ENCODE measurements at regions not wholly inside any gene's neighbourhood (a gene's known extent, or its start where the extent isn't known, plus 50 kb on each side); places are given as distances from the start of the nearest gene placed in this dataset.

- Mint-ChIP-seq H3K27me3 (ENCODE audit: low read depth) (no peaks in the 10 kb centered on the region), H3K4me1 (no peaks in the 10 kb centered on the region), H3K4me3 (no peak overlapping the region), H3K36me3 (ENCODE audit: low read depth) (no peaks in the 10 kb centered on the region), H3K9me3 (peaks cover 18% of the 10 kb centered on the region), H3K27ac (ENCODE audit: unreplicated experiment) (no peak overlapping the region)
- no peak for DNase-seq (ENCODE audit: low read depth, low spot score)
- TF ChIP-seq CTCF (conservative IDR thresholded peaks at IDR 0.05): no peak
These were observed 388.2 kb downstream of the SPATA31D1 start for GRCh38 chr9:82376677-82377232.

DNA sequence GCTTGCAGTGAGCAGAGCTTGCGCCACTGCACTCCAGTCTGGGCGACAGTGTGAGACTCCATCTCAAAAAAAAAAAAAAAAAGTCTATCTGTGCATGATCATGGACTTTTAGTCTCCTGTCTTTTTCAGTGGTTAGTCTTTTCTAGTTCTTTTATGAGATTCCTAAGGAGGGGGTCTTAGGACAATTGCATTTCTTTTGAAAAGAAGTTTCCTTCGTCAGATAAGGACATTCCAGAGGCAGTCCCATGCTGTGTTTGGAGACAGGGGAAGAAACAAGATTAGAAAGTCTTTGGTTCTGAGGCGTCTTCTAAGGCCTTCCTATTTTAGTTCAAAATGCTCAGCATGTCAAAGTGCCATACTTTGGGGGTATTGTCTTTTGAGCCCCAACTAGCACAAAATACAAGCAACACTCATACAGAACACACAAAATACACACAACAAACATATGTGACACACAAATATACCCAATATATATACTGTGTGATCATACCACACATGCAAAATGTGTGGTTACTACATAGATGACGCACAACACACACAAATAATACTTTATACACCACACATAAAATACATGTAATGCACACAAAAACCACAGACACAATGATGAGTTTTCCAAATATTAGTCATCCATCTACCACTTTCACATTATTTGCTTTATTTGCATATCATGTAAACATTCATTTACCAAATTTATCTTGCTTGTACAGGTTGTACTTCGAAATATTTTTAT is 394.5 kb downstream of the SPATA31D1 start:
- H3K27me3 Mint-ChIP-seq (ENCODE audit: low read depth): no peaks in the 10 kb centered on the region
- H3K36me3 Mint-ChIP-seq (ENCODE audit: low read depth): no peaks in the 10 kb centered on the region
- no peak overlapping the region for H3K4me3 Mint-ChIP-seq
- H3K4me1 Mint-ChIP-seq: peaks cover 3% of the 10 kb centered on the region
- TF ChIP-seq CTCF (conservative IDR thresholded peaks at IDR 0.05): no peak
- DNase-seq (ENCODE audit: low read depth, low spot score): no peak
- peaks cover 14% of the 10 kb centered on the region for H3K9me3 Mint-ChIP-seq
- H3K27ac Mint-ChIP-seq (ENCODE audit: unreplicated experiment): no peak overlapping the region

- H3K4me3 Mint-ChIP-seq: no peak overlapping the region
- peaks cover 3% of the 10 kb centered on the region for H3K4me1 Mint-ChIP-seq
- H3K9me3 Mint-ChIP-seq: peaks cover 6% of the 10 kb centered on the region
- peaks cover 2% of the 10 kb centered on the region for H3K36me3 Mint-ChIP-seq (ENCODE audit: low read depth)
- no peak for TF ChIP-seq CTCF (conservative IDR thresholded peaks at IDR 0.05)
- H3K27ac Mint-ChIP-seq (ENCODE audit: unreplicated experiment): no peak overlapping the region
- no peak for DNase-seq (ENCODE audit: low read depth, low spot score)
- H3K27me3 Mint-ChIP-seq (ENCODE audit: low read depth): no peaks in the 10 kb centered on the region
These were observed 397.1 kb downstream of the SPATA31D1 start for GRCh38 chr9:82385633-82386032.

GRCh38 chr9:82397534-82397933 is 409.0 kb downstream of the SPATA31D1 start:
- H3K4me3 Mint-ChIP-seq: no peak overlapping the region
- H3K27ac Mint-ChIP-seq (ENCODE audit: unreplicated experiment): no peak overlapping the region
- TF ChIP-seq CTCF (conservative IDR thresholded peaks at IDR 0.05): no peak
- H3K36me3 Mint-ChIP-seq (ENCODE audit: low read depth): no peaks in the 10 kb centered on the region
- no peak for DNase-seq (ENCODE audit: low read depth, low spot score)
- H3K4me1 Mint-ChIP-seq: no peaks in the 10 kb centered on the region
- no peaks in the 10 kb centered on the region for H3K9me3 Mint-ChIP-seq
- no peaks in the 10 kb centered on the region for H3K27me3 Mint-ChIP-seq (ENCODE audit: low read depth)

- H3K9me3 Mint-ChIP-seq: no peaks in the 10 kb centered on the region
- no peak overlapping the region for H3K27ac Mint-ChIP-seq (ENCODE audit: unreplicated experiment)
- no peak overlapping the region for H3K4me3 Mint-ChIP-seq
- no peaks in the 10 kb centered on the region for H3K27me3 Mint-ChIP-seq (ENCODE audit: low read depth)
- TF ChIP-seq CTCF (conservative IDR thresholded peaks at IDR 0.05): no peak
- H3K36me3 Mint-ChIP-seq (ENCODE audit: low read depth): no peaks in the 10 kb centered on the region
- DNase-seq (ENCODE audit: low read depth, low spot score): no peak
- peaks cover 3% of the 10 kb centered on the region for H3K4me1 Mint-ChIP-seq
These were observed 415.8 kb downstream of the SPATA31D1 start for GRCh38 chr9:82404196-82404870.

Measured in neural crest cell (in vitro differentiated cells).